Endothelial cell of umbilical vein (primary cell): ENCODE measurements at regions not wholly inside any gene's neighbourhood (a gene's known extent, or its start where the extent isn't known, plus 50 kb on each side); places are given as distances from the start of the nearest gene placed in this dataset.

Experiments used
- BruUV-seq: library from RNA; stranded (reverse); fragments of 400-500 nt; replicated peaks from 2 replicates; lab custom pipeline; 2021; lab: Mats Ljungman, UMichigan
- CTCF ChIA-PET: fragments of 300-600, 350-600 bp; sonication (Branson Sonifier 250); formaldehyde crosslinking; loops from one replicate; lab custom pipeline; 2021; ENCODE audit warnings: antibody characterized with exemption, inconsistent platforms; lab: Charles Lee
- POLR2A ChIA-PET: fragments of 300-600, 350-600 bp; sonication (Branson Sonifier 250); formaldehyde crosslinking; loops from one replicate; lab custom pipeline; 2021; ENCODE audit warnings: antibody characterized with exemption, inconsistent platforms; lab: Charles Lee
- DNase-seq: peaks from one replicate; pipeline ENCODE4 v3.0.0-alpha.2; 2011; ENCODE audit warnings: low read depth, low spot score
- FAIRE-seq: peaks from 2 replicates; lab custom pipeline; 2011; peaks lifted over from hg19 to GRCh38; lab: Jason Lieb, UNC
- H2AFZ ChIP-seq: 2 replicates; pipeline ENCODE4 v1.6.0; 2012; ENCODE audit warnings: low read depth, low read length, control low read depth, inconsistent platforms
- H3K27ac ChIP-seq: 2 replicates; pipeline ENCODE4 v1.5.1; 2011; ENCODE audit warnings: low read depth, mild to moderate bottlenecking, control low read depth, low read length, moderate library complexity; ENCODE audit not compliant: insufficient read depth
- H3K27me3 ChIP-seq, 2 experiments: 2 replicates each; pipeline versions ENCODE4 v1.6.0 to v1.6.1; 2011; ENCODE audit warnings: low read length in 2 of 2, mixed read lengths in 1 of 2; ENCODE audit not compliant: control insufficient read depth in 2 of 2, insufficient read depth in 2 of 2
- H3K36me3 ChIP-seq, 2 experiments: 2 replicates in 1 of 2; 3 replicates in 1 of 2; pipeline ENCODE4 v1.5.1; 2011; ENCODE audit warnings: low read length in 2 of 2, mild to moderate bottlenecking in 1 of 2, moderate library complexity in 1 of 2; ENCODE audit not compliant: control insufficient read depth in 2 of 2, insufficient read depth in 2 of 2; ENCODE audit errors: extremely low read depth in 1 of 2
- H3K4me1 ChIP-seq: 3 replicates; pipeline ENCODE4 v1.5.1; 2011; ENCODE audit warnings: mild to moderate bottlenecking, low read length; ENCODE audit not compliant: control insufficient read depth, insufficient read depth; ENCODE audit errors: extremely low read depth
- H3K4me2 ChIP-seq: 2 replicates; pipeline ENCODE4 v1.6.1; 2011; ENCODE audit warnings: low read length, control low read depth, mixed read lengths; ENCODE audit not compliant: insufficient read depth
- H3K4me3 ChIP-seq, 3 experiments: fragments of 200-600 bp in 1 of 3; sonication (generic), shearing (Covaris generic) in 1 of 3; replicated peaks in 1 of 3; 2 replicates each; pipeline ENCODE4 v1.5.1; 2011 to 2016; ENCODE audit warnings: control low read depth in 3 of 3, low read length in 3 of 3, mild to moderate bottlenecking in 2 of 3, inconsistent platforms in 1 of 3, low read depth in 1 of 3, moderate library complexity in 1 of 3; ENCODE audit not compliant: insufficient read depth in 1 of 3
- H3K79me2 ChIP-seq: 2 replicates; pipeline ENCODE4 v1.6.0; 2012; ENCODE audit warnings: low read length, inconsistent platforms; ENCODE audit not compliant: control insufficient read depth, insufficient read depth
- H3K9ac ChIP-seq: replicated peaks from 2 replicates; pipeline ENCODE3; 2011; ENCODE audit warnings: low read length, control low read depth; ENCODE audit not compliant: insufficient read depth; ENCODE audit errors: extremely low read depth
- H3K9me1 ChIP-seq: replicated peaks from 3 replicates; pipeline ENCODE4 v1.6.0; 2011; ENCODE audit warnings: mild to moderate bottlenecking, low read length; ENCODE audit not compliant: control insufficient read depth, insufficient read depth; ENCODE audit errors: extremely low read depth
- H3K9me3 ChIP-seq: replicated peaks from 2 replicates; pipeline ENCODE4 v1.5.1; 2012; ENCODE audit warnings: low read length, inconsistent platforms; ENCODE audit not compliant: control insufficient read depth, insufficient read depth
- H4K20me1 ChIP-seq: replicated peaks from 2 replicates; pipeline ENCODE3; 2011; ENCODE audit warnings: mild to moderate bottlenecking, low read length; ENCODE audit not compliant: control insufficient read depth, insufficient read depth; ENCODE audit errors: extremely low read depth
- EZH2 ChIP-seq: IDR thresholded peaks from 2 replicates; pipeline ENCODE4 v1.6.1; 2012; ENCODE audit warnings: borderline replicate concordance, low read depth, mild to moderate bottlenecking, moderate library complexity, low read length, inconsistent platforms; ENCODE audit not compliant: severe bottlenecking
- FOS ChIP-seq: IDR thresholded peaks from 2 replicates; pipeline ENCODE4 v1.6.1; 2011; ENCODE audit warnings: mild to moderate bottlenecking, low read length, moderate library complexity, borderline replicate concordance; ENCODE audit not compliant: insufficient read depth
- GATA2 ChIP-seq: IDR thresholded peaks from 2 replicates; pipeline ENCODE4 v1.7.0; 2011; ENCODE audit warnings: low read depth, mild to moderate bottlenecking, moderate library complexity, mixed read lengths, low read length; ENCODE audit not compliant: insufficient read length, insufficient read depth
- JUN ChIP-seq: IDR thresholded peaks from 2 replicates; pipeline ENCODE4 v1.6.1; 2011; ENCODE audit warnings: borderline replicate concordance, low read depth; ENCODE audit not compliant: insufficient read length, insufficient read depth
- MYC ChIP-seq: IDR thresholded peaks from one replicate; pipeline ENCODE4 v1.6.1; 2011; ENCODE audit warnings: mild to moderate bottlenecking, low read depth, low read length
- POLR2A ChIP-seq: IDR thresholded peaks from 2 replicates; pipeline ENCODE4 v1.6.1; 2012; ENCODE audit warnings: low read depth, mild to moderate bottlenecking, control low read depth, low read length
- POLR2AphosphoS5 ChIP-seq: IDR thresholded peaks from 2 replicates; pipeline ENCODE4 v1.6.1; 2012; ENCODE audit warnings: low read depth, mild to moderate bottlenecking, control low read depth, low read length, moderate library complexity; ENCODE audit not compliant: insufficient read depth
- dilution Hi-C: fragments of 300-500 bp; cut with MboI; formaldehyde crosslinking; loops from one replicate; pipeline ENCODE4 v1.15.0; 2019; ENCODE audit warnings: low sequenced_read_pairs; ENCODE audit not compliant: extremely low pct_ligation_motif_present
- intact Hi-C: fragments of 100-400 bp; cut with micrococcal nuclease; formaldehyde crosslinking; loops from one replicate; pipeline ENCODE4 v1.10.0; 2022
- TF ChIP-seq, protein P1 (sequence below), 2 donors: IDR thresholded peaks; 1 replicate in 1 of 2; 2 replicates in 1 of 2; pipeline ENCODE4 v1.5.1; 2011; ENCODE audit warnings: low read length in 2 of 2, mild to moderate bottlenecking in 2 of 2, moderate library complexity in 2 of 2, control low read depth in 1 of 2, inconsistent platforms in 1 of 2, low read depth in 1 of 2; ENCODE audit not compliant: insufficient read depth in 1 of 2; ENCODE audit errors: extremely low read depth in 1 of 2
- TF ChIP-seq, protein P2 (sequence below): IDR thresholded peaks from 2 replicates; pipeline ENCODE4 v1.6.1; 2011; ENCODE audit not compliant: insufficient read depth, insufficient read length

GRCh38 chr10:61828788-61829187 is 72.7 kb upstream of the ARID5B start:
- ChIA-PET POLR2A (no interaction called here), CTCF (no interaction called here)
- Histone ChIP-seq H3K79me2 (no peaks in the 10 kb centered on the region), H3K27ac (no peak overlapping the region), H3K4me2 (no peak overlapping the region), H3K27me3 (no peaks in the 10 kb centered on the region), H2AFZ (no peak overlapping the region), H4K20me1 (no peaks in the 10 kb centered on the region), H3K9me1 (no peaks in the 10 kb centered on the region), H3K9me3 (no peaks in the 10 kb centered on the region), H3K4me1 (peaks cover 13% of the 10 kb centered on the region), H3K9ac (no peak overlapping the region), H3K4me3 (no peak overlapping the region), H3K36me3 (no peaks in the 10 kb centered on the region)
- FAIRE-seq (no peak), DNase-seq (no peak)
- no peak for TF ChIP-seq EZH2
- no peak for TF ChIP-seq POLR2A
- no peak for TF ChIP-seq JUN
- no peak for TF ChIP-seq FOS
- TF ChIP-seq, protein P1, sequence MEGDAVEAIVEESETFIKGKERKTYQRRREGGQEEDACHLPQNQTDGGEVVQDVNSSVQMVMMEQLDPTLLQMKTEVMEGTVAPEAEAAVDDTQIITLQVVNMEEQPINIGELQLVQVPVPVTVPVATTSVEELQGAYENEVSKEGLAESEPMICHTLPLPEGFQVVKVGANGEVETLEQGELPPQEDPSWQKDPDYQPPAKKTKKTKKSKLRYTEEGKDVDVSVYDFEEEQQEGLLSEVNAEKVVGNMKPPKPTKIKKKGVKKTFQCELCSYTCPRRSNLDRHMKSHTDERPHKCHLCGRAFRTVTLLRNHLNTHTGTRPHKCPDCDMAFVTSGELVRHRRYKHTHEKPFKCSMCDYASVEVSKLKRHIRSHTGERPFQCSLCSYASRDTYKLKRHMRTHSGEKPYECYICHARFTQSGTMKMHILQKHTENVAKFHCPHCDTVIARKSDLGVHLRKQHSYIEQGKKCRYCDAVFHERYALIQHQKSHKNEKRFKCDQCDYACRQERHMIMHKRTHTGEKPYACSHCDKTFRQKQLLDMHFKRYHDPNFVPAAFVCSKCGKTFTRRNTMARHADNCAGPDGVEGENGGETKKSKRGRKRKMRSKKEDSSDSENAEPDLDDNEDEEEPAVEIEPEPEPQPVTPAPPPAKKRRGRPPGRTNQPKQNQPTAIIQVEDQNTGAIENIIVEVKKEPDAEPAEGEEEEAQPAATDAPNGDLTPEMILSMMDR (IDR thresholded peaks at IDR 0.05; ENCODE audit: extremely low read depth in 1 of 2, insufficient read depth in 1 of 2, low read depth in 1 of 2, low read length in 2 of 2): no peak
- TF ChIP-seq POLR2AphosphoS5: no peak
- TF ChIP-seq, protein P2, sequence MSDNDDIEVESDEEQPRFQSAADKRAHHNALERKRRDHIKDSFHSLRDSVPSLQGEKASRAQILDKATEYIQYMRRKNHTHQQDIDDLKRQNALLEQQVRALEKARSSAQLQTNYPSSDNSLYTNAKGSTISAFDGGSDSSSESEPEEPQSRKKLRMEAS: no peak
- TF ChIP-seq GATA2: no peak
- no peak for TF ChIP-seq MYC
- dilution Hi-C loops: no loop called here
- BruUV-seq: no TSS peak
- intact Hi-C loops: no loop called here
